ENCODE measurements at regions not wholly inside any gene's neighbourhood (a gene's known extent, or its start where the extent isn't known, plus 50 kb on each side); places are given as distances from the start of the nearest gene placed in this dataset.
A peak's percentile ranks its signal among the peaks of the same experiment; 100 is the strongest.

DNA sequence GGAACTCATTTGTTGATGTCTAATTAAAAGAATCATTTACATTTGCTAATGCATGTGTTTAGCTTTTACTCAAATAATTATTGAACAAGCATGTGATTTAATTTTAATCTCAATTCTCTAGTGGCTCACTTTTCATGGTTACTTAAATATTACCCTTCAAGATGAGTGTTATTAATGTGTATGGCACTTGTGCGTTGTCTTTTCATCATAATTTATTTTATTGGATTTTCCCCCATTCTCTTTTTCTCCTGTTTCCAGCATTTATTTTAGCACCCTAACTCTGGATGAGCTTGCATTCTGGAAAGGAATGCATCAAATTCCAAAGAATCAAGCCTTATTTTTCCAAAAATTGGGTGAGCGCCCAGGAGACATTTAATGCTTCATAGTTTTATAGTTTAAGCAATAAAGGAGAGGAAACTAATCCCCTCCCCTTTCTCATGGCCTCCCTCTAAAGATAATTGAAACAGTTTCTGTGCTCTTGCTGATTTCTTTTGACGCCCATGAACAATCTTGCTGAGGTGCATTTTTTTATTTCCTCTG is 191.1 kb upstream of the FAT4 start:
- no peaks in the 10 kb centered on the region for H3K9me3 ChIP-seq (replicated peaks)
- H3K4me3 ChIP-seq: no peak overlapping the region
- no peak overlapping the region for H3K27ac ChIP-seq
- H3K4me1 ChIP-seq (replicated peaks): peaks cover 9% of the 10 kb centered on the region
- DNase-seq (ENCODE audit: low read depth in 1 of 2, low spot score in 2 of 2): no peak
- H3K36me3 ChIP-seq: no peaks in the 10 kb centered on the region
- H3K27me3 ChIP-seq (replicated peaks): no peaks in the 10 kb centered on the region

DNA sequence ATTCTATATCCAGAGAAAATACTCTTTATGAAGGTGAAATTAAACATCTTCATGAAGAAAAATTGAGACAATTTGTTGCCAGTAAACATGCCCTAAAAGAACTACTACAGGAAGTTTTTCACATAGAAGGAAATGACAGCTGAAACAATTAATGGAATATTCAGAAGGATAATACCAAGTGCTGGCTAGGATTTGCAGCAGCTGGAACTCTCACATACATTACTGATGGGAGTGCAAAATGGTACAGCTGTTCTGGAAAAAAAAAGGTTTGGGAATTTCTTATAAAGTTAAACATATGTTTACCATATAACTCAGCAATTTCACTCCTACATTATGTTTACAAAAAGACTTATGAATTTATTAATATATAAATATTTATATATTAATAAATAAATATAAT is 193.2 kb upstream of the FAT4 start:
- H3K9me3 ChIP-seq (replicated peaks): no peaks in the 10 kb centered on the region
- H3K4me3 ChIP-seq: no peak overlapping the region
- no peak for DNase-seq (ENCODE audit: low read depth in 1 of 2, low spot score in 2 of 2)
- no peaks in the 10 kb centered on the region for H3K36me3 ChIP-seq
- no peaks in the 10 kb centered on the region for H3K27me3 ChIP-seq (replicated peaks)
- H3K27ac ChIP-seq: no peak overlapping the region
- H3K4me1 ChIP-seq (replicated peaks): peaks cover 9% of the 10 kb centered on the region

DNA sequence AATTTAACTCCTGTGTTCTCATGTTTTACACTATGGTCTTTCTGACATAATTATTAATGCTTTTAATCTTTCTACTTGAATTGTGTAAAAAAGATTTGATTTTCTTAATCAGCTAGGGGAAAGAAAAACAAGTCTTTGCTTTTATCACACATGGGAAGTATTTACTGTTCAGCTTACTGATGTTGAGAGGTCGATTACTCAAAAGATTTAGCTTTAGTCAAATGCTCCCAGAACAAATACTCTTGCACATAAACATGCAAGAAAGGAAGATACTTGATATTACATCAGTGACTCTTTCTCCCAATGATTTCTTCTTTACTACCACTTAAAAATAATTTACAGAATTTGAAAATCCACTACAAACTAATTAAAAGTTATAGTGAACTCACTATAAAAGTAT is 198.3 kb upstream of the FAT4 start:
- Histone ChIP-seq H3K4me3 (no peak overlapping the region), H3K36me3 (no peaks in the 10 kb centered on the region), H3K4me1 (replicated peaks) (peaks cover 11% of the 10 kb centered on the region), H3K9me3 (replicated peaks) (no peaks in the 10 kb centered on the region), H3K27ac (peak overlapping the region; percentile 49), H3K27me3 (replicated peaks) (no peaks in the 10 kb centered on the region)
- DNase-seq (ENCODE audit: low read depth in 1 of 2, low spot score in 2 of 2): no peak

DNA sequence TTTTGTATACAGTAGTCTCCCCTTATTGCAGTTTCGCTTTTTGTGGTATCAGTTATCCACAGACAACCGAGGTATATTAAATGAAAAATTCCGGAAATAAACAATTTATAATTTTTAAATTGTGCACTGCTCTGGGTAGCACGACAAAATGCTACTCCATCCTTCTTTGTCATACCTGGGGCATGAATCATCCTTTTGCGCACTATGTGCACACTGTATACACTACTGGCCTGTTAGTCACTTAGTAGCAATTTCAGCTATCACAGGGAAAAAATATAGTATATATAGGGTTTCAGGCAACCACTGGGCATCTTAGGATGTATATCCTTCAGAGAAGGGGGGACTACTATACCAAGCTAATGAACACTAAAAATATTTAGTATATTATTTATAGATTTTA is 198.8 kb upstream of the FAT4 start:
- Histone ChIP-seq H3K27ac (peak overlapping the region; percentile 49), H3K9me3 (replicated peaks) (no peaks in the 10 kb centered on the region)
- peak; percentile 49 to 51 for DNase-seq (ENCODE audit: low read depth in 1 of 2, low spot score in 2 of 2)

DNA sequence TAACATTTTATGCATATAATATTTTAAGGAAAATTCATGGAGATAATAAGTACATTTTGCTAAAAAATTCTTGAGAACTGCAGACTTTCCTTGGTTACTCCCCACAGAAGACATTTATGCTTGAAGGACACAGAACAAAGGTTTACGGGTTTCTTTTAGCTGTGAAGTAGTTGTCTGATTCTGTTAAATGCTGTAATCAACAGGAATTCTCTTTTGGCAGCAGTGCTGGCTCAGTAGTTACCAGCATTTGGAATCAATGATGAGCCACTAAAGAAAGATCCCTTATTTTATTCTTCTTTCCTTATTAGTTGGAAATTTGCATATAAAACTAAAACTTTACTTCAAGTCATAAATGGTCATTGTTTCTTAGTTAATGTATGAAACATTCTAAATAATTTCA is 199.3 kb upstream of the FAT4 start:
- Histone ChIP-seq H3K9me3 (replicated peaks) (no peaks in the 10 kb centered on the region), H3K36me3 (no peaks in the 10 kb centered on the region), H3K4me3 (no peak overlapping the region), H3K27ac (peak overlapping the region; percentile 12), H3K4me1 (replicated peaks) (peaks cover 11% of the 10 kb centered on the region), H3K27me3 (replicated peaks) (no peaks in the 10 kb centered on the region)
- no peak for DNase-seq (ENCODE audit: low read depth in 1 of 2, low spot score in 2 of 2)

More for the DNA sequence above, 198.8 kb upstream of the FAT4 start:
- no peaks in the 10 kb centered on the region for H3K36me3 ChIP-seq
- H3K4me1 ChIP-seq (replicated peaks): peaks cover 11% of the 10 kb centered on the region
- no peak overlapping the region for H3K4me3 ChIP-seq
- H3K27me3 ChIP-seq (replicated peaks): no peaks in the 10 kb centered on the region

DNA sequence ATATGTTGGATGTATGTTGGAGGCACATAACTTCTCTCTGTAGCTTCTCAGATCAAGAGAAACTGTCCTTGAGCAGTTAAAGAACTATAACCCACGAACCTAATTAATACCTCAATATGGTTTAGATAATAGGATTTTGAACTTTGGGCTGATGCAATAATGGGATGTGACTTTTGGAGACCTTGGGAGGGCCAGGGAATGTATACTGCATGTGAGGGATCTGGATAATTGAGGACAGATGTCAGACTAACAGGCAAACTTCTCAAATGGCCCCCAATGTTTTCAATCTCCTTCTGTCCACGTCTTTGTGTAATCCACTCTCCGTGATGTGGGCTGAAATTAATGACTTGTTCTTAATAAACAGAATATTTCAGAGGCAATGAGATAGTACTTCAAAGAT is 202.2 kb upstream of the FAT4 start:
- H3K27ac ChIP-seq: no peak overlapping the region
- peaks cover 11% of the 10 kb centered on the region for H3K4me1 ChIP-seq (replicated peaks)
- no peaks in the 10 kb centered on the region for H3K36me3 ChIP-seq
- H3K4me3 ChIP-seq: no peak overlapping the region
- no peak for DNase-seq (ENCODE audit: low read depth in 1 of 2, low spot score in 2 of 2)
- H3K27me3 ChIP-seq (replicated peaks): no peaks in the 10 kb centered on the region
- no peaks in the 10 kb centered on the region for H3K9me3 ChIP-seq (replicated peaks)

DNA sequence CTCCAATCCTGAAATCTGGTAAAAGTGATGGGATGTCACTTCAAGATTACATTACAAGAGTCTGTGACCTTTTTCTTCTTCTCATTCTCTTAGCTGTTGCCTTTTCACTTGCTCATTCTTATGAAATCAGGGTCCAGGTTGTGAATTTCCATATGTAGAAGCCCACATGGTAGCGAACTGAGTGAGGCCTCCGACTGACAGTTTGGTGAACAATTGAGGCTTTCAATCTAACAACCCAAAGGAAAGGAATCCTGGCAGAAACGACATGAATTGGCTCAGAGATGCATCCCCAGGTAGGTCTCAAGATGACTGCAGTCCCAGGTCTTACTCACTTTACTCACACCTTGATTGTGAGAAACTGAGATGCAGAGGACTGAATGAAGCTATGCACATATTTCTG is 203.4 kb upstream of the FAT4 start:
- Histone ChIP-seq H3K27me3 (replicated peaks) (no peaks in the 10 kb centered on the region), H3K4me1 (replicated peaks) (peaks cover 9% of the 10 kb centered on the region), H3K4me3 (no peak overlapping the region), H3K27ac (no peak overlapping the region), H3K9me3 (replicated peaks) (no peaks in the 10 kb centered on the region), H3K36me3 (no peaks in the 10 kb centered on the region)
- no peak for DNase-seq (ENCODE audit: low read depth in 1 of 2, low spot score in 2 of 2)

DNA sequence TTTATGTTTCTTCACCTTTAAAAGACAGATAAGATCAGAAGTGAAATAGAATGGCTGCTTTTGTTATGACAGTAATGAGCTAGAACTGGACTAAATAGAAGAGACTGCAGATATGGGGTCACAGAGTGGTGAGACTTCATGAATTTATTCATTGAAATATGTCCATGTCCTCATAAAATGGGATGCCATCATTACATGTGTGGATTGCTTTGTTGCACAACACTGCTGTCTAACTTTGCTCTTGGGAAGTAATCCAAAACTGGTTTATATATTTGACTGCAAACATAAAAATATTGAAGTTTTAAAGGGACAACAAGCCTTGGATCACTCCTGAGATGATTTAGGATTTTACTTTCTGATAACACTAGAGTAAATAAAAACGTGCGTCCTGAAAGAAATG is 209.2 kb upstream of the FAT4 start:
- Histone ChIP-seq H3K27me3 (replicated peaks) (no peaks in the 10 kb centered on the region), H3K4me3 (no peak overlapping the region), H3K4me1 (replicated peaks) (no peaks in the 10 kb centered on the region; the same call in 1 of the 2 replicates), H3K36me3 (no peaks in the 10 kb centered on the region), H3K27ac (no peak overlapping the region), H3K9me3 (replicated peaks) (no peaks in the 10 kb centered on the region)
- no peak for DNase-seq (ENCODE audit: low read depth in 1 of 2, low spot score in 2 of 2)

DNA sequence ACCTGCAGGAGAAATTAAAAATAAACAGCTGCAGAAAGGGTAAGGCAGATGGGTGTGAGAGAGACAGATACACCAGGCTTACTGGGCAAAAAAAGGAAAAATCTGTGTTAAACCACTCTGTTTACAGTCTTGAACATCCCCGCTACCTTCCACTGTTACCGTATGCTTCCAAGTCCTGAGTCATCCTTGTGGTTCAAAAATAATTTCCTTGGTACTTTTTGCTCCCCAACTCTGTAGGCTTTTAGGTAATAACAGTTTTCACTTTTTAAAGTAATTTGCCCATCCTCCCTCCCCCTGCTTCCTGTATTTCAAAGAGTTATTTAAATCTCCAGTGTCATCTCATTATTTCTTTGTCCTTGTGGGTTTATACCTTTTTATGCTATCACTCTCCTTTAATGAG is 210.1 kb upstream of the FAT4 start:
- Histone ChIP-seq H3K27me3 (replicated peaks) (no peaks in the 10 kb centered on the region), H3K4me3 (no peak overlapping the region), H3K27ac (no peak overlapping the region), H3K36me3 (no peaks in the 10 kb centered on the region), H3K4me1 (replicated peaks) (no peaks in the 10 kb centered on the region; the same call in 1 of the 2 replicates), H3K9me3 (replicated peaks) (no peaks in the 10 kb centered on the region)
- DNase-seq (ENCODE audit: low read depth in 1 of 2, low spot score in 2 of 2): no peak

DNA sequence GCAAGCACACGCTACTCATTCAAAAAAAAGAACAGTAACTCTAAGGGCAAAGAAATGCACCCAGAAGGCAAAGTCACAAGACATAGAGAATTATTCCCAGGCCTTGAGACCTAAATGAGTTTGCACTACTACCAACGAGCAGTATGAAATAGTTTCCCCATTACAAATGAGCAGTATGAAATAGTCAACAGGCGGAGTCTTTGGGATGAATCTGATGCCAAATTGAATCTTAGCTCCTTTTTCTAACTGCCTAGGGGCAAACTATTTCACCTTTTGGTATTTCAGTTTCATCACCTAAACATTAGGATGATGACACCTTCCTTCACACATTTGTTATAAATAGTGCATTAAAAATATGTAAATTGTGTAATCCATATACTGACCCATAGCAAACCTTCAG is 213.0 kb upstream of the FAT4 start:
- H3K4me1 ChIP-seq (replicated peaks): peaks cover 4% of the 10 kb centered on the region
- H3K27ac ChIP-seq: no peak overlapping the region
- no peaks in the 10 kb centered on the region for H3K36me3 ChIP-seq
- no peaks in the 10 kb centered on the region for H3K27me3 ChIP-seq (replicated peaks)
- H3K4me3 ChIP-seq: no peak overlapping the region
- no peaks in the 10 kb centered on the region for H3K9me3 ChIP-seq (replicated peaks)
- DNase-seq (ENCODE audit: low read depth in 1 of 2, low spot score in 2 of 2): no peak

DNA sequence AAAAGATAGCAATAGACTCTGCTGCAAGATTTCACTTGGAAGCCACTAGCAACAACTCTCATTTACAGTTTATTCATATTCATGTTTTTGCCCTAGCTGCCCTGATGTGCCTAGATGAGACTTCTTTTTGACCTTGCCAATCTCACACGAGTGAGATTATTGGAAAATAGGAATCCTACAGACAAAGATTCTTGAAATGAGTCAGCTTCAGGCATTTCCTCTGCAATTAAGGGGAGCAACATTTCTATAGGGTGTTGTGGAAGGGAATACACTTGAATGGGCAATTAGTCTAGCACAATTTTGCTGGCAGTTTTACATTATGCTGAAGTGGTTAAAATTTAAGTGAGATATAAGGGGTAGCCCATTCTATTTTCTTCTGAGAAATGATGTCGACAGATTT is 217.0 kb upstream of the FAT4 start:
- Histone ChIP-seq H3K9me3 (replicated peaks) (no peaks in the 10 kb centered on the region), H3K27me3 (replicated peaks) (no peaks in the 10 kb centered on the region), H3K4me3 (no peak overlapping the region), H3K36me3 (no peaks in the 10 kb centered on the region), H3K4me1 (replicated peaks) (peaks cover 4% of the 10 kb centered on the region), H3K27ac (no peak overlapping the region)
- no peak for DNase-seq (ENCODE audit: low read depth in 1 of 2, low spot score in 2 of 2)

DNA sequence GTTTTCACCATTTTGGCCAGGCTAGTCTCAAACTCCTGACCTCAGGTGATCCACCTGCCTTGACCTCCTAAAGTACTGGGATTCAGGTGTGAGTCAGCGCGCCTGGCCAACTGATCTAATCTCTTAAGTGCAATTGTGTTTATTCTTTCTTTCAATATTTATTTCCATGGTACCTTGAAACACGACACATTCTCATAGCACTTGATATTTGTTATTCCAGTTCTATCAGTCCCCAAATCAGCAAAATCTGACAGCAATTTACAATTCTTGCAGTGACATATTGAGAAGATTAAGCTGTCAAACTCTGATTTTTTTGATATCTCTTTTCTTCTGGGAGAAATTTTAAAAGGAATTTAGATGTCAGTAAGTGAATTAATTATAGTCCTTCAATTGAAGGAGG is 218.1 kb upstream of the FAT4 start:
- no peak overlapping the region for H3K4me3 ChIP-seq
- H3K4me1 ChIP-seq (replicated peaks): peaks cover 4% of the 10 kb centered on the region
- no peaks in the 10 kb centered on the region for H3K27me3 ChIP-seq (replicated peaks)
- no peaks in the 10 kb centered on the region for H3K9me3 ChIP-seq (replicated peaks)
- no peak for DNase-seq (ENCODE audit: low read depth in 1 of 2, low spot score in 2 of 2)
- H3K27ac ChIP-seq: no peak overlapping the region
- no peaks in the 10 kb centered on the region for H3K36me3 ChIP-seq

DNA sequence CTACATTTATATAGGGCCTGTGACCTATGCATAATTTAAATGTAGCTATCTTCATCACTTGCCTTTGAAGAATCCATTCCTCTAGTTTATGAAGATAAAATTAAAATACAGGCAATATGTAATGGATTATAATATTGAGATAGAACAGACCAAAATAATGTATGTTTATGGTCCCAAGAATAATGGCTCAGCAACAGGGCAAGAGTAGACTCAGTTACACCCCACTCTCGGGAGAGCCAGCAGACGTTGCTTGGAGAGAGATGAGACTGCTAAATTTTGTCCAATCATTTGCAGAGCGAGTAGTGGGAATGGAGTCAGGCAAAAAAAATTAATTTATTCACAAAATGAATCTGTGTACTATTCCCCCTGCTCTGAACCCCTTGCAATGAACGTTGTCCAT is 223.2 kb upstream of the FAT4 start:
- no peaks in the 10 kb centered on the region for H3K9me3 ChIP-seq (replicated peaks)
- H3K4me1 ChIP-seq (replicated peaks): no peaks in the 10 kb centered on the region
- no peaks in the 10 kb centered on the region for H3K36me3 ChIP-seq
- DNase-seq (ENCODE audit: low read depth in 1 of 2, low spot score in 2 of 2): no peak
- no peak overlapping the region for H3K4me3 ChIP-seq
- H3K27ac ChIP-seq: no peak overlapping the region
- no peaks in the 10 kb centered on the region for H3K27me3 ChIP-seq (replicated peaks)

DNA sequence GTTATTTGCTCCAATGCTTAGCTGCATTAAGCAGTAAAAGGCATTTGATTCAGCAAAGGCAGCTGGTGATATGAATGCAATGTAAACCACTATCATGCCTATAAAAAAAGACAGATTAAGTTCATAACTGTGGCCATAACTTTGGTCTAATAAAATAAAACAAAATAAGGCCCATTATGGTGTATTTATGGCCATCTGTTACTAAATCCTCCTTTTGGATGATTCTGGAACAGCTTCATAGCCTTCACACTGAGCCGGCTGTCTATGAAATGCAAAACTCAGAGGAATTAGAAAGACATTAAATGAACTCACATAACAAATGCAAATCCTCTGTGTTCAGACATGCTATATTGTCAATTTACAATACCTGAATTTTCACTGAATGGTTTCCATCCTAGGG is 223.7 kb upstream of the FAT4 start:
- Histone ChIP-seq H3K27me3 (replicated peaks) (no peaks in the 10 kb centered on the region), H3K9me3 (replicated peaks) (no peaks in the 10 kb centered on the region), H3K4me3 (no peak overlapping the region), H3K4me1 (replicated peaks) (no peaks in the 10 kb centered on the region), H3K36me3 (no peaks in the 10 kb centered on the region), H3K27ac (no peak overlapping the region)
- no peak for DNase-seq (ENCODE audit: low read depth in 1 of 2, low spot score in 2 of 2)

DNA sequence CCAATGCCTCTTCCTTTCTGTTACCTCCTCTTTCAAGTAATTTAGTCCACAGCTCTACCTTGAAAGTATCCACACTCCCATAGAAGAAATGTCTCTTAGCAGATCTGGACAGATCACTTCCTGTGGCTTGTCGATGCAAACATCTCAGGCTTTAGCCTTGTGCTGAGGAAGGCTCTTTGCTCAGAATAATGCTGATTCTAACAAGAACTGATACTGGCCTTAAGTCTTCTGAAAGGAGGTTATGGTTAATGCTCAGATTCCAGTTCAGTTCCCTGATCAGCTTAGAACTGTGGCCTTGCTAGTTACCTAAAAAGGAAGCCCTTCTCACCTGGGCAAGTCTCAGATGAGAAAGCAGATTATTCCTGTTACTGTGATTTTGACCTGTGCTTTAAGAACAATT is 230.1 kb upstream of the FAT4 start:
- H3K27ac ChIP-seq: no peak overlapping the region
- no peaks in the 10 kb centered on the region for H3K36me3 ChIP-seq
- no peaks in the 10 kb centered on the region for H3K27me3 ChIP-seq (replicated peaks)
- no peaks in the 10 kb centered on the region for H3K9me3 ChIP-seq (replicated peaks)
- no peaks in the 10 kb centered on the region for H3K4me1 ChIP-seq (replicated peaks)
- H3K4me3 ChIP-seq: no peak overlapping the region
- DNase-seq (ENCODE audit: low read depth in 1 of 2, low spot score in 2 of 2): no peak
